GM12892 (cell line): ENCODE measurements at regions not wholly inside any gene's neighbourhood (a gene's known extent, or its start where the extent isn't known, plus 50 kb on each side); places are given as distances from the start of the nearest gene placed in this dataset.

Experiments used
- DNase-seq: peaks from one replicate; pipeline ENCODE4 v3.0.0; 2011; ENCODE audit not compliant: insufficient read length
- FAIRE-seq: peaks from 2 replicates; lab custom pipeline; 2011; peaks lifted over from hg19 to GRCh38; lab: Jason Lieb, UNC
- POLR2A ChIP-seq: IDR thresholded peaks from 2 replicates; pipeline ENCODE4 v1.6.1; 2011; ENCODE audit warnings: low read depth, low read length, control low read depth
- POLR2AphosphoS5 ChIP-seq: IDR thresholded peaks from 2 replicates; pipeline ENCODE4 v1.6.1; 2011; ENCODE audit warnings: low read depth, low read length, control low read depth
- TAF1 ChIP-seq: IDR thresholded peaks from 2 replicates; pipeline ENCODE4 v1.6.1; 2011; ENCODE audit warnings: low read depth, mild to moderate bottlenecking, control low read depth, low read length, borderline replicate concordance

- no peak for TF ChIP-seq POLR2A
- TF ChIP-seq TAF1, result no peak
- no peak for TF ChIP-seq POLR2AphosphoS5
- FAIRE-seq (no peak), DNase-seq (no peak)
Observed at GRCh38 chr6:71544906-71545305, 256.3 kb downstream of the OGFRL1 start.

- FAIRE-seq (no peak), DNase-seq (no peak)
- no peak for TF ChIP-seq POLR2A
Observed at GRCh38 chr6:71545905-71546304, 257.3 kb downstream of the OGFRL1 start.

- FAIRE-seq, result no peak
- TF ChIP-seq TAF1, result no peak
- TF ChIP-seq POLR2A, result no peak
- DNase-seq, result no peak
Observed at GRCh38 chr6:71551798-71552197, 263.2 kb downstream of the OGFRL1 start.

GRCh38 chr6:71556141-71556540 is 267.5 kb downstream of the OGFRL1 start:
- DNase-seq (no peak), FAIRE-seq (no peak)
- no peak for TF ChIP-seq POLR2A
- no peak for TF ChIP-seq TAF1
- no peak for TF ChIP-seq POLR2AphosphoS5

GRCh38 chr6:71558974-71559373 is 270.4 kb downstream of the OGFRL1 start:
- DNase-seq (no peak), FAIRE-seq (no peak)
- no peak for TF ChIP-seq POLR2A
- TF ChIP-seq TAF1, result no peak
- no peak for TF ChIP-seq POLR2AphosphoS5

GRCh38 chr6:71567562-71567961 is 279.0 kb downstream of the OGFRL1 start:
- TF ChIP-seq POLR2A (no peak), POLR2AphosphoS5 (no peak), TAF1 (no peak)
- DNase-seq (no peak), FAIRE-seq (no peak)

- no peak for FAIRE-seq
- DNase-seq, result no peak
- TF ChIP-seq TAF1, result no peak
- no peak for TF ChIP-seq POLR2AphosphoS5
- no peak for TF ChIP-seq POLR2A
Observed at GRCh38 chr6:71577766-71578165, 289.2 kb downstream of the OGFRL1 start.

- FAIRE-seq, result no peak
- TF ChIP-seq POLR2A (no peak), POLR2AphosphoS5 (no peak), TAF1 (no peak)
- no peak for DNase-seq
Observed at GRCh38 chr6:71579902-71580301, 291.3 kb downstream of the OGFRL1 start.

GRCh38 chr6:71582820-71583219 is 294.2 kb downstream of the OGFRL1 start:
- DNase-seq (no peak), FAIRE-seq (no peak)
- TF ChIP-seq POLR2AphosphoS5 (no peak), TAF1 (no peak), POLR2A (no peak)

GRCh38 chr6:71584712-71585436 is 296.3 kb downstream of the OGFRL1 start:
- no peak for DNase-seq
- FAIRE-seq, result no peak
- TF ChIP-seq TAF1 (no peak), POLR2AphosphoS5 (no peak), POLR2A (no peak)

GRCh38 chr6:71585472-71585871 is 296.9 kb downstream of the OGFRL1 start:
- TF ChIP-seq TAF1, result no peak
- TF ChIP-seq POLR2A, result no peak
- no peak for TF ChIP-seq POLR2AphosphoS5
- no peak for FAIRE-seq
- no peak for DNase-seq

GRCh38 chr6:71588490-71588889 is 297.9 kb upstream of the RIMS1 start:
- TF ChIP-seq POLR2AphosphoS5 (no peak), TAF1 (no peak), POLR2A (no peak)
- FAIRE-seq (no peak), DNase-seq (no peak)

GRCh38 chr6:71589254-71589653 is 297.1 kb upstream of the RIMS1 start:
- FAIRE-seq (no peak), DNase-seq (no peak)
- TF ChIP-seq POLR2AphosphoS5, result no peak
- TF ChIP-seq TAF1, result no peak
- no peak for TF ChIP-seq POLR2A
